GM12891 (cell line): ENCODE measurements at regions not wholly inside any gene's neighbourhood (a gene's known extent, or its start where the extent isn't known, plus 50 kb on each side); places are given as distances from the start of the nearest gene placed in this dataset.

ENCODE experiments used
- DNase-seq: peaks from one replicate; pipeline ENCODE4 v3.0.0; 2011; ENCODE audit warnings: low spot score; ENCODE audit not compliant: insufficient read length
- FAIRE-seq: peaks from 2 replicates; lab custom pipeline; 2011; peaks lifted over from hg19 to GRCh38; lab: Jason Lieb, UNC
- PAX5 ChIP-seq: IDR thresholded peaks from 2 replicates; pipeline ENCODE4 v1.6.1; 2011; ENCODE audit warnings: low read length, moderate library complexity, mild to moderate bottlenecking; ENCODE audit not compliant: insufficient read depth, severe bottlenecking
- POLR2A ChIP-seq: IDR thresholded peaks from 2 replicates; pipeline ENCODE4 v1.6.1; 2011; ENCODE audit warnings: low read depth, low read length, control low read depth
- POLR2AphosphoS5 ChIP-seq: IDR thresholded peaks from 2 replicates; pipeline ENCODE4 v1.6.1; 2011; ENCODE audit warnings: low read depth, low read length, control low read depth
- POU2F2 ChIP-seq: IDR thresholded peaks from 2 replicates; pipeline ENCODE4 v1.6.1; 2011; ENCODE audit warnings: low read depth, mild to moderate bottlenecking, control low read depth, low read length, moderate library complexity
- SPI1 ChIP-seq: IDR thresholded peaks from 2 replicates; pipeline ENCODE4 v1.6.1; 2011; ENCODE audit warnings: low read depth, low read length, control low read depth
- TAF1 ChIP-seq: IDR thresholded peaks from 2 replicates; pipeline ENCODE4 v1.6.1; 2011; ENCODE audit warnings: low read depth, low read length, control low read depth

DNA sequence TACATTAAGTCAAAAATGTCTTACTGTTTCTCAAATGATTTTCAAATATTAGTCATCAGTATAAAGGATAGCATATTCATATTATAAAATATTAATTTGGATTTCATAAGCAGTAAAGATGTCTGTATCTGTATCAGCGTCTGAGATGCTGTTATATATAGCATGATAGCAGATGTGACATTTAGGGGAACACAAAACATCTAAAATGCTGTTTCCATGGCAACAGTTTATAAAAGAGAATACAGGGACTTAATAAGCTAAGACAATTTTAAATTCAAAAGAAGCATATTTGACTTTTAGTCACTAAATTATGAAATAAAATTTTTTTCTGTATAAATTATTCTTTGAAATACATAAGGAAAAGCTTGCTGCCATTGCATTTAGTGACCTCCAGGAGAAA, 432.2 kb downstream of the PDGFC start:
- TF ChIP-seq TAF1: no peak
- no peak for TF ChIP-seq SPI1
- TF ChIP-seq PAX5: no peak
- no peak for TF ChIP-seq POLR2AphosphoS5
- TF ChIP-seq POLR2A: no peak
- DNase-seq (no peak), FAIRE-seq (no peak)

GRCh38 chr4:156538651-156539257, 432.8 kb downstream of the PDGFC start:
- DNase-seq (no peak), FAIRE-seq (no peak)
- TF ChIP-seq POLR2AphosphoS5: no peak
- TF ChIP-seq POU2F2: no peak
- no peak for TF ChIP-seq PAX5
- no peak for TF ChIP-seq POLR2A
- TF ChIP-seq TAF1: no peak
- TF ChIP-seq SPI1: no peak

GRCh38 chr4:156538210-156538609, 433.4 kb downstream of the PDGFC start:
- DNase-seq: no peak
- no peak for FAIRE-seq
- no peak for TF ChIP-seq POU2F2
- no peak for TF ChIP-seq POLR2AphosphoS5
- no peak for TF ChIP-seq PAX5
- no peak for TF ChIP-seq SPI1

- FAIRE-seq: no peak
Measured at GRCh38 chr4:156537286-156537685, 434.3 kb downstream of the PDGFC start.

GRCh38 chr4:156536661-156537060, 434.9 kb downstream of the PDGFC start:
- DNase-seq (no peak), FAIRE-seq (no peak)
- no peak for TF ChIP-seq PAX5
- no peak for TF ChIP-seq POLR2A
- TF ChIP-seq TAF1: no peak
- TF ChIP-seq POLR2AphosphoS5: no peak
- no peak for TF ChIP-seq POU2F2
- TF ChIP-seq SPI1: no peak

More at GRCh38 chr4:156537286-156537685, 434.3 kb downstream of the PDGFC start:
- TF ChIP-seq PAX5: no peak
- TF ChIP-seq SPI1: no peak
- no peak for TF ChIP-seq POLR2A
- TF ChIP-seq TAF1: no peak
- TF ChIP-seq POLR2AphosphoS5: no peak
- TF ChIP-seq POU2F2: no peak
- DNase-seq: no peak

GRCh38 chr4:156534205-156534604, 437.4 kb downstream of the PDGFC start:
- no peak for TF ChIP-seq PAX5
- no peak for TF ChIP-seq POU2F2
- TF ChIP-seq SPI1: no peak
- TF ChIP-seq TAF1: no peak
- TF ChIP-seq POLR2AphosphoS5: no peak
- TF ChIP-seq POLR2A: no peak
- no peak for FAIRE-seq
- no peak for DNase-seq

GRCh38 chr4:156528216-156528615, 443.4 kb downstream of the PDGFC start:
- FAIRE-seq (no peak), DNase-seq (no peak)
- no peak for TF ChIP-seq POLR2A
- no peak for TF ChIP-seq TAF1
- no peak for TF ChIP-seq PAX5
- TF ChIP-seq POLR2AphosphoS5: no peak
- TF ChIP-seq SPI1: no peak
- no peak for TF ChIP-seq POU2F2

DNA sequence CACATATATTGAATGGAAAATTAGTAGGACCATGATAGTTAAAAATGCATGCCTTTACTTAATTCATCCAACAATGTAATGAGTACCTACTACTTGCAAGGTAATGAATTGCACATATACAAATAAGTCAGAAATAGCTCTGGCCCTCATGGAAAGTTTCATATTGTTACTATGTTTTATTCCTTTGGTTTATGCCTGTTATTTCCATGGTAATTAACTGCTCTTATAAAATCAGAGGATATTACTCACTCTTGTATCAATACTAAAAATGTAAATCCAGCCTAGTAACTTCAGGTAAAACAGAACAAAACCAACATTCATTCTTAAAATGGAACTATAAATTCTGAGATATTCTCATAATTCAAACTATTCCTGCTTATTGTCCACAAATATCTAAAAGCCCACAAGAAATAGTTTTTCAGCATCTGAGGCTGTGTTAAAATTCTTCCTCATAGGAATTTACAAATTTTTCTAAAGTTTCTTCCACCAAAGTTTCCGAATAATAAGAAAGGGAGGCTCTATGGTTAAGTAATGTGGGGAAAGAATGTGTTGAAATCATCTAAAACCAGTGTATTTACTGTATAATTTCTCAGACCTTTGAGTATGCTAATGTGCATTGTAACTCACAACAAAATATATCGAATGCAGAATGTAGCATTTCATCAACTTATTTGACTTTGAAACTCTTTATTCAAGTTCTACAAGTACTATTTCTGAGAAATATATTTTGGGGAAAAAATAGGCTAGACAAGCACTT, 444.2 kb downstream of the PDGFC start:
- no peak for FAIRE-seq
- TF ChIP-seq POU2F2 (no peak), PAX5 (no peak), TAF1 (no peak), SPI1 (no peak), POLR2AphosphoS5 (no peak), POLR2A (no peak)
- no peak for DNase-seq

- DNase-seq (no peak), FAIRE-seq (no peak)
- TF ChIP-seq PAX5 (no peak), POLR2AphosphoS5 (no peak), SPI1 (no peak), POLR2A (no peak), TAF1 (no peak)
Measured at GRCh38 chr4:156523991-156524390, 447.6 kb downstream of the PDGFC start.

GRCh38 chr4:156523492-156523891, 448.1 kb downstream of the PDGFC start:
- TF ChIP-seq PAX5: no peak
- no peak for TF ChIP-seq POU2F2
- TF ChIP-seq TAF1: no peak
- no peak for TF ChIP-seq POLR2A
- no peak for TF ChIP-seq POLR2AphosphoS5
- TF ChIP-seq SPI1: no peak
- DNase-seq (no peak), FAIRE-seq (no peak)
